ENCODE measurements at regions not wholly inside any gene's neighbourhood (a gene's known extent, or its start where the extent isn't known, plus 50 kb on each side); places are given as distances from the start of the nearest gene placed in this dataset.

DNA sequence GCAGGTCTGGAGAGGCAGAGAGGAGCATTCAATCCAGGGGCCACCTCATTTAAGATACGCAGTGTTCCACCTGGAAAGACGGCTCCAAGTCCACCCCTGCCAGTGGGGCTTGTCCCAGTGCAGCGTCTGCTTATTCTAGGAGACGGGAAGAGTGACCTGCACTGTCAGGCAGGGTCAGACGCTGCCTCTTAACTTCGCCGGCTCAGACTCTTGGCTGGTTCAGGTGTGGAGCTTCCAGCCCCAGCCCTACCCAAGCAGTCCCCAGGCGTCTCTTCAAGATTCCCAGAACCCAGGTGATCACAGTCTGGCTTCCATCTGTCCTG, 208.5 kb downstream of the TFCP2L1 start:
- TF ChIP-seq POLR2A (IDR thresholded peaks at IDR 0.05; ENCODE audit: insufficient read depth in 1 of 2, low read depth in 2 of 2, low read length in 2 of 2) (no peak), ARID2 (CRISPR knock-in tag; IDR thresholded peaks at IDR 0.05; ENCODE audit: borderline replicate concordance) (no peak), ELF3 (CRISPR knock-in tag; IDR thresholded peaks at IDR 0.05) (no peak), CHD2 (IDR thresholded peaks at IDR 0.05; ENCODE audit: low read depth, low read length) (no peak), EZH2 (conservative IDR thresholded peaks at IDR 0.05; ENCODE audit: low read depth, low read length) (no peak), ZNF124 (CRISPR knock-in tag; IDR thresholded peaks at IDR 0.05) (no peak), CBX2 (IDR thresholded peaks at IDR 0.05; ENCODE audit: low read depth, low read length) (no peak), CBX2 (CRISPR knock-in tag; IDR thresholded peaks at IDR 0.05; ENCODE audit: low read depth) (no peak)
- TF ChIP-seq, protein P1, sequence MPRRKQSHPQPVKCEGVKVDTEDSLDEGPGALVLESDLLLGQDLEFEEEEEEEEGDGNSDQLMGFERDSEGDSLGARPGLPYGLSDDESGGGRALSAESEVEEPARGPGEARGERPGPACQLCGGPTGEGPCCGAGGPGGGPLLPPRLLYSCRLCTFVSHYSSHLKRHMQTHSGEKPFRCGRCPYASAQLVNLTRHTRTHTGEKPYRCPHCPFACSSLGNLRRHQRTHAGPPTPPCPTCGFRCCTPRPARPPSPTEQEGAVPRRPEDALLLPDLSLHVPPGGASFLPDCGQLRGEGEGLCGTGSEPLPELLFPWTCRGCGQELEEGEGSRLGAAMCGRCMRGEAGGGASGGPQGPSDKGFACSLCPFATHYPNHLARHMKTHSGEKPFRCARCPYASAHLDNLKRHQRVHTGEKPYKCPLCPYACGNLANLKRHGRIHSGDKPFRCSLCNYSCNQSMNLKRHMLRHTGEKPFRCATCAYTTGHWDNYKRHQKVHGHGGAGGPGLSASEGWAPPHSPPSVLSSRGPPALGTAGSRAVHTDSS (CRISPR knock-in tag; conservative IDR thresholded peaks at IDR 0.05), result no peak

All from HepG2 (cell line).